ENCODE measurements at regions not wholly inside any gene's neighbourhood (a gene's known extent, or its start where the extent isn't known, plus 50 kb on each side); places are given as distances from the start of the nearest gene placed in this dataset.

GRCh38 chr2:220460257-220460985 lies 833.0 kb downstream of the SLC4A3 start:
- intact Hi-C loops (cut with DNase I) = no loop called here
- H3K36me3 ChIP-seq = no peaks in the 10 kb centered on the region
- H3K27ac ChIP-seq = no peak overlapping the region
- no peaks in the 10 kb centered on the region for H3K9me3 ChIP-seq
- H3K27me3 ChIP-seq = no peaks in the 10 kb centered on the region
- H3K4me3 ChIP-seq = no peak overlapping the region
- FAIRE-seq (no peak), DNase-seq (no peak), ATAC-seq (no peak)
- no peaks in the 10 kb centered on the region for H3K4me1 ChIP-seq
- no peak for TF ChIP-seq CTCF (IDR thresholded peaks at IDR 0.05)
- 65 to 75% methylated on average over 4 of the region's 4 CpGs for WGBS, 2 donors

DNA sequence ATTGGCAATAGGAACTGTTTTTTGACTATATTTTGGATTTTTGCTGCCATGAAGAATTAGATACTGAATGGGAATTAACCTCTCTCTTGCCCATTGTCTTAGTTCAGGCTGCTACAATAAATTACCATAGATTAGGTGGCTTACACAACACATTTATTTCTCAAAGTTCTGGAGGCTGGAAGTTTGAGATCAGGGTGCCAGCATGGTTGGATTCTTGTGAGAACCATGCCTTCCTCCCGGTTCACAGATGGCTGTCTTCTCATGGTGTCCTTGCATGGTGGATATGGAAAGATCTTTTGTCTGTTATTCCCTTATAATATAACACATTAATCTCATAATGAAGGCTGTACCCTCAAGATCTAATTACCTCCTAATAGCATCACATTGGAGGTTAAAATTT lies 836.4 kb downstream of the SLC4A3 start:
- Histone ChIP-seq H3K4me1 (no peaks in the 10 kb centered on the region), H3K36me3 (no peaks in the 10 kb centered on the region), H3K4me3 (no peak overlapping the region), H3K27me3 (no peaks in the 10 kb centered on the region), H3K9me3 (no peaks in the 10 kb centered on the region), H3K27ac (no peak overlapping the region)
- TF ChIP-seq CTCF (IDR thresholded peaks at IDR 0.05) = no peak
- FAIRE-seq (no peak), ATAC-seq (no peak), DNase-seq (no peak)
- WGBS, 2 donors = 37 to 54% methylated on average over 1 of the region's 1 CpG
- intact Hi-C loops (cut with DNase I) = no loop called here

DNA sequence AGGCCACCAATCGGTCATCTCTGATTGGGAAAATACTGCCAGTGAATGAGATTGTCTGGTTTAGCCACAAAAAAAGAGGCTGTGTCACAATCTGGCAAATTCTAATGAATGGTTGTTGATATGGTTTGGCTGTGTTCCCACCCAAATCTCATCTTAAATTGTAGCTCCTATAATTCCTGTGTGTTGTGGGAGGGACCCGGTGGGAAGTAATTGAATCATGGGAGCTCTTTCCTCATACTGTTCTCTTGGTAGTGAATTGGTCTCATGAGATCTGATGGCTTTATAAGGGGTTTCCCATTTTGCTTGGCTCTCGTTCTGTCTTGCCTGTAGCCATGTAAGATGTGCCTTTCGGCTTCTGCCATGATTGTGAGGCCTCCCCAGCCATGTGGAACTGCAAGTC lies 838.3 kb downstream of the SLC4A3 start:
- no peaks in the 10 kb centered on the region for H3K36me3 ChIP-seq
- ATAC-seq (no peak), FAIRE-seq (no peak), DNase-seq (no peak)
- TF ChIP-seq CTCF (IDR thresholded peaks at IDR 0.05) = no peak
- H3K9me3 ChIP-seq = no peaks in the 10 kb centered on the region
- WGBS, 2 donors = 82 to 90% methylated on average over 4 of the region's 4 CpGs
- no peak overlapping the region for H3K4me3 ChIP-seq
- no peak overlapping the region for H3K27ac ChIP-seq
- intact Hi-C loops (cut with DNase I) = no loop called here
- no peaks in the 10 kb centered on the region for H3K4me1 ChIP-seq
- H3K27me3 ChIP-seq = no peaks in the 10 kb centered on the region

DNA sequence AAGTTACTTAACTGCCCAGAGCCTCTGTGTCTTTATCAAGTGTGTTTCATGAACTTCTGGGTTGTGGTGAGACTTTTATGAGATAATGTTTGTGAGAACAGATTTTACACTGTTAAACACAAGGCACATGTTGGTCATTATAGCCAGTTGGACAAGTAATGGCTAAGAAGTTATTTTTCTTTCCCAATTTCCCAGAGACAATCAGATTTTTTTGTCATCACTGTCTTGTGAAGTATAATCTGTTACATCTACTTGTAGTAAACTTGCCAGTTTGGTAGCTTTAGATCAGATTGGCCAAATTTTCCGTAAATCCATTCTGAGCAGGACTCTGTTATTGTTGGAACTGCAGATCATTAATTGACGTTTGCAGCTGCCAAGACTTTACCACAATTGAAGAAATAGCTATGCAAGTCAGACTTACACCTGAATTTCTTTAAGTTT lies 838.8 kb downstream of the SLC4A3 start:
- WGBS, 2 donors = 16 to 33% methylated on average over 2 of the region's 2 CpGs
- ATAC-seq = no peak
- DNase-seq = no peak
- intact Hi-C loops (cut with DNase I) = no loop called here
- Histone ChIP-seq H3K4me3 (no peak overlapping the region), H3K9me3 (no peaks in the 10 kb centered on the region), H3K27ac (no peak overlapping the region), H3K4me1 (no peaks in the 10 kb centered on the region), H3K27me3 (no peaks in the 10 kb centered on the region), H3K36me3 (no peaks in the 10 kb centered on the region)
- TF ChIP-seq CTCF (IDR thresholded peaks at IDR 0.05) = no peak
- no peak for FAIRE-seq

- FAIRE-seq = no peak
- no peaks in the 10 kb centered on the region for H3K27me3 ChIP-seq
- 86 to 87% methylated on average over 4 of the region's 4 CpGs for whole genome bisulfite sequencing, 2 donors
- no peak overlapping the region for H3K27ac ChIP-seq
- DNase-seq = no peak
- no peaks in the 10 kb centered on the region for H3K4me1 ChIP-seq
- no peak for TF ChIP-seq CTCF (IDR thresholded peaks at IDR 0.05)
- intact Hi-C loops (cut with DNase I) = no loop called here
- H3K4me3 ChIP-seq = no peak overlapping the region
- no peak for ATAC-seq
- H3K9me3 ChIP-seq = no peaks in the 10 kb centered on the region
- H3K36me3 ChIP-seq = no peaks in the 10 kb centered on the region
Observed at GRCh38 chr2:220469201-220469600, 841.8 kb downstream of the SLC4A3 start.

Data from pancreas (tissue), 10 donors.